GM19467 (cell line): ENCODE measurements at regions not wholly inside any gene's neighbourhood (a gene's known extent, or its start where the extent isn't known, plus 50 kb on each side); places are given as distances from the start of the nearest gene placed in this dataset.

Experiments used
- ATAC-seq: cut with Tn5 transposase; IDR thresholded peaks from one replicate; pipeline ENCODE4 v1.9.1; 2021; ENCODE audit warnings: mild to moderate bottlenecking, moderate library complexity; ENCODE audit not compliant: unreplicated experiment

DNA sequence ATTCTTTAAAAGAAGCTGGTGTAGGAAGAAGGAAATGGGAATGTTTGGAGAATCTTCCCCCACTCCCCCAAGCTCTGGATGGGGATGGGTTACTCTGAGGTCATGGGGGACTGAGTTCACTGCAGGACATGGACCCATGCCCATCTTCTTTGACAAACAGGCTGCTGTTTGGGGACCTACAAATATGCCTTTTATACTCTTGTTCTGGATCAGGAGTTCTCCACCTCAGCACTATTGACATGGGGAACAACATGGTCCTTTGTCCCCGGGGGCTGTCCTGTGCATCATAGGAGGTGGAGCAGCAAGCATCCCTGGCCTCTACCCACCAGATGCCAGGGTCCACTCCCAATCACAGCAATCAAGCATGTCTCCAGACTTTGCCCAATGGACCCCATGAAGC is 365.8 kb upstream of the C1orf174 start:
- no peak for ATAC-seq

DNA sequence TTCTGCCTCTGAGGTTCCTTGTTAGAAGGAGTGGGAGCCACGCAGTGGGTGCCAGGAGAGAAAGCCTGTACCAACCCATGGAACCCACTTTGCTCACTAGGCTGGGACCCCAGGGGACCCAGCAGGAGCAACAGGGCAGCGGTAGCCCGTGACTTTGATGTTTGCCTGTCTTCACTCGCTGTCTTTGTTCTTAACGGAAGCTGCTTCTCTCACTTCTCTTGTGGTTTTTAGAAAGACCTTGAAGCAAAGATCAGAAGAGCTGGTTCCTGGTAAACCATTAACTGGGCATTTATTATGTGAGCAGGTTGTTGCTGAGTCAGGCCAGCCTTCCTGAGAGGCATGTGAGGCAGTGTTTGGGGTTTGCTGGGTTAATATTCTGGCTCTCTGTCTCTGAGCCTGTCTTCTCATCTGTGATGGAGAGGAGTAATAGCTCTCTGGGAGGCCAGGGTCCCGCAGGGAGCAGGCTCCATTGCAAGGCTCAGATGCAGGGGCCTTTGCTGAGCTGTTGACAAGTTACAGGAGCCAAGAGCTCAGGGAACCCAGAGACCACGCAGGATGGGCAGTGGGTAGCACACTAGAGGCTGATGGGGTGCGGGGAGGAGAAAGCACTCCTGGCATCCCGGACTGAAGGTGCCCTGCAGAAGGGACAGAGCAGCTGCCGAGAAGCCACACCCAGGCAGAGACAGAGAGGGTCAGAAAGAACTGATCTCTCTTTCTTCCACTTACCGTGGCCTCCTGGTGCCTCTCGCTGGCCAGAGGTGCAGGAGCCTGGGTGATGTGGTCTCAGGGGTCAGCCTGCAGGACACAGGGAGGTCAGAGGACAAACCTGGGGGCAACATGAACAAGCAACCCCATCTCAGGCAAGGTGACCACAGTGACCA is 367.5 kb upstream of the C1orf174 start:
- ATAC-seq: peak; percentile 91

DNA sequence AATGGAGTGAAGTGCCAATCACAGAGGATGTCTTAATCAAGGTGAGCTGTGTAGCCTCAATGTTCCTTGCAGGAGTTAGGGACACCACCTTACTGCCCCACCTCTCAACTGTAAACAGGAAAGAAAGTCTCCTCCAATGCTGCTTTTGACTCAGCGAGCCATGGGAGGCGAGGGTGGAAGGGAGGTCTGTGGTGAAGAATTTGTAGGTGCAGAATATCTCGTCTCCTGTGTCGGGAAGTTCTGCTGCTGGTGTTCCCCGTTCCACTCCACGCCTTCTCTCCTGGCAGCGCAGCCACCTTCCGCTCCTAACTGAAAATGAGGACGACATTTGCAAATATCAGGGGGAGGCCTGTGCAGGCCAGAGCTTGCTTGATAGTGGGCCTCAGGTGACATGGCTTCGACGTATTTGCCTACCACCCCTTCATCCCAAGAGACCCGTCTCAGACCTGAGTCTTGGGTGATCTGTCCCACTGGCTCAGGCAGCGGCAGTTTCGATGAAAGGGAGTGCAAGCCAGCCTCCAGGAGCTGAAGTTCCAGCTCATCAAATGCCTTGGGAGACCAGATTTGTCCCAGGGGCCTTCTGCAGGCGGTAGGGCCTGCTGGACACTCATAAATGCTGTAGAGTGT is 368.3 kb upstream of the C1orf174 start:
- ATAC-seq: no peak

DNA sequence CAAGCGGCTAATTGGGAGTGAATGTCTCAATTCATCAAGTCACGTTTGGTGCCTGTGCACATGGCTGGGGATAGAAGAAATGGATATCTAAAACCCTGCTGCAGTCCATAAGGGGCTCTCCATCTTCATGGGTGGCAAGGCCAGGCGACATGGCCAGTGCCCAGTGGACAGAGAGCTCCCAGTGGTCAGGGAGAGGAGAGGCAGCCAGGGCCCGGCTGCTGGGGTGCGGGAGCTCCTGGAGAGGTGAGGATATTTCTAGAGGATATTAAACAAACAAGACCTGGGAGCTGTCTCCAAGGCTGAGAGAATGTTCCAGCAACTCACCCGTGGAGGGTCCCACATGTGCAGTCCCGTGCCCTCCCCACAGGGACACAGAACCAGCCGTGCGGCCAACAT is 368.8 kb upstream of the C1orf174 start:
- ATAC-seq: no peak

DNA sequence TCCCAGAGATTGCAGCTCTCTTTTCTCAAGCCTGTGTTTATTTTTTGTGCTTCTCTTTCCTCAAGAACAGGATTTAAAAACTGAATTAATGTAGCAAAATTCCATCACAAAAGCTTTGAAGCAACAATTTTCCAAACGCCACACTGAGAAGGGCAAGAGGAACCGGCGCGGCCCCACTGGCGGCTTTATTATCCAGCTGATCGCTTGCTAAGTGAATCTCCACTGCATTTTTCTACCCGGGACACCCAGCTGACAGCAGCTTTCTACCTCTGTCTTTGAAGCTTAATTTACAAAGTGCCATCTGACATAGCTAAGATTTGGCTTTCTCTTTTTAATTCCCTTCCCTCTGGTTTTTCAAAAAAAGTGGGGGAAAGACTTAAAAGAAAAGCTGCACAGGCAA is 369.3 kb upstream of the C1orf174 start:
- ATAC-seq: no peak

DNA sequence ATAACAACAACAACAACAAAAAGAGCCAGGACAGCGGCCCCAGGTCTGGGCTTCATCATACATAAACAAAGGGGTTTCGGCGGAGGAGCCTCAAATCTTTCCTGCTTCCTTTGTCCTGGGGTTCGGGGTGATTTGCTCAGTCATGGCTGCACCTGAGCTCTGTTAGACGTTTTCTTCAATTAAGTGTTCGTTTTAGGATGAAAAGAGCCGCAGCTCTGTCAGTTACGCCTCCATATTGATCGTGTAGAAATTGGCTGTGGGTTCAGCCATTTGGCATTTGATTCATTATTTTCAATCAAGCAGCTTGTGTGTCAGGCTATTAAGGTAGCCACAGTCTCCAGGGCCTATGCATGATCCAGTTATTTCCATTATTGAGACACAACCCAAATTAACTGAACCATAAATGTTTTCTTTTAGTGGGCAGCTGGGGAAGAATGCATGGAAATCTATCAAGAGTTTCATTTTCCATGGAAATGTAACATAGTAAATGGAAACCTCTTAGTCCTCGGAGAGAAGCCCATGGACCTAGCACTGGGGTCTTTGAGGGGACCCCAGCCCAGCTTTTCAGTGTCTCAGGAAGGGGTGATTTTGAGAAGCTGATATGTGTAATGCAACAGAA is 370.0 kb upstream of the C1orf174 start:
- no peak for ATAC-seq

DNA sequence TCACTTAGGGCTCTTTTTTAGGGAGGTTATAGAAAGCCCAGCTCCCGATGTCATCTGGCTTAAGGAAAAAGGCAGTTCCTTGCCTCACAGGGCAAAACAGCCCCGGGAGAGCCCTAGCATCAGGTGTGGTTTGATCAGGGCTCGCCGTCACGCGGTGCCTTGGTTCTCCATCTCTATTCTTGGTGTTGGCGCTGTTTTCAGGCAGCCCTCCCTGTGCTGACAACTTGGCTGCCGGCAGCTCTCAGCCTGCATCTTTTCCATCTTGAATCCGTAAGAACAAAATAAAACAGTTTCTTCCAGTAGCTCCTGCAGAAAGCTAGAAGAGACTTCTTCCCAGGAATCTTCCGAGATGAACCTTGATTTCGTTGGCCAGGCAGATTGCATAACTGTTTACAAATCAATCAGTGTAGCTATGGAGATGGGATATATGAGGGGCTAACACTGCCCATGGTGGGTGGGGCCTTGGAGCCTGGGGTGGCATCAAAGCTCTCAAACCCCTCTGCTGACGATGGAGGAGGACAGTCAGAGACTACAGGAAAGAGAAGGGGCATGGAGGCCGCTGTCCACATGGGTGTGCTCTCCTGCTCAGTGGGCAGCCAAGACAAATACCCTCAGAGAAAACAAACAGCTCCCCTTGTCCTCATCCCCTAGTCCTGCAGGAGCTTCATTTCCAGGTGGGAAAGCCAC is 370.7 kb upstream of the C1orf174 start:
- no peak for ATAC-seq

DNA sequence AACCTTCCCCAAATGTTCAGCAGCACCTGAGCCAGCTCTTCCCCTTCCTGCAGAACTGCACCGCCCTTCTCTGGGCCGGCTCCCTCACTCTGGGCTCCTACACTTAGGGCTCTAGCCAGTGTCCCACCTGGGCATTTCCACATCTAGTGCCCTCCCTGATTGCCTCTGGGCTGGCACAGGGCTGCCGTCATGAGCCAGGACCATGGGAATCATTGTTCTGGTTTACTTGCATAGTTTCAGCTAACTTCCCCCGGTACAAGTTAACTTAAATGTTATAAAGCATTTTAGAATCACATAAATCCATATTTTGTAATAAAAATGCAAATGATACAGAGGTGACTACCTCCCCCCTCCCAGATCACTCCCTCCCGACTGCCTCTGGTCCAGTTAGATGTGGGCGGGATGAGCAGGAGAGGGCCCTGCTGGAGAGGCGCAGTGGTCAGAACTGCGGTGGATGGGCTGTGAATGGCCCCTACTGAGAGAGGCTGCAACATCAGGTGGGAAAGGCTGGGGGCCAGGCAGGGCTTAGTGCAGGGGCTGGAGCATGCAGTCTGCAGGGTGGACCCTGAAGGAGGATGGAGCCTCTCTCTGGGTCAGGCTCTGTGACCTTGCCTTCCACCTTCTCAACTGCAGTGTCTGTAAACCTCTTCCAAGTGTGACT is 371.4 kb upstream of the C1orf174 start:
- no peak for ATAC-seq

DNA sequence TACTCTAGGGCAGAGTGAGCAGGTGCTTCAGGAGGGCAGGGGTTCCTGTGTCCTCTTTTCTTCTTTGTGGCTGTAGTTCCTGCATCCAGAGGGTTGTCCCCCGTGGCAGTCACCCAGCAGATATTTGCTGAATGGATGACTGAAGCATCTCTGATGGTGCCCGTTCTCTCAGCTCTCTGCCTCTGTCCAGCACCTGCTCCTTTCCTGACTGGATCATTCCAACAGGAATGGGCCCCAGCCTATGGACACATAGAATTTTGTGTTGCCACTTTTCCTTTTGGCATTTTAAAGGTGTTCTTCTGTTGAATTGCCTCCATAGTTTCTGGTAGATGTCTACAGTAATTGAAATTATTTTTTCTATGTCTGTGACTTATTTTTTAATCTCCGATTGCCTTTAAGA is 372.5 kb upstream of the C1orf174 start:
- ATAC-seq: no peak

DNA sequence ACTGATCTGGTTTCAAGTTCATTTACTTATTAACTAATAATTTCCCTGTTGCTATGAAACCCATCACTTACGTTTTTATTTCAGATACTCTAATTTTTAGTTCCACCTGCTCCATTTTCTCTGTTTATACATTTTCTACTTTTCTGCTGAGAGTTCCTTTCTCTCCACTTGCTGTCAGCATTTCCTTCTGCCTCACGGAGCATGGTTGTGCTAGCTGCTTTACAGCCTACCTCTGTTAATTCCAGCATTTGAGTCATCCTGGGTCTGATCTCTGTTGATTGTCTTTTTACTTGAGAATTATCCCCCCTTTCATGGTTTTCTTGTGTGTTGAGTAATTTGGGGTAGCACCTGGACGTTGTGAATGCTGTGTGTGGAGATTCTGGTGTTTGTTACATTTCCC is 373.2 kb upstream of the C1orf174 start:
- ATAC-seq: no peak

DNA sequence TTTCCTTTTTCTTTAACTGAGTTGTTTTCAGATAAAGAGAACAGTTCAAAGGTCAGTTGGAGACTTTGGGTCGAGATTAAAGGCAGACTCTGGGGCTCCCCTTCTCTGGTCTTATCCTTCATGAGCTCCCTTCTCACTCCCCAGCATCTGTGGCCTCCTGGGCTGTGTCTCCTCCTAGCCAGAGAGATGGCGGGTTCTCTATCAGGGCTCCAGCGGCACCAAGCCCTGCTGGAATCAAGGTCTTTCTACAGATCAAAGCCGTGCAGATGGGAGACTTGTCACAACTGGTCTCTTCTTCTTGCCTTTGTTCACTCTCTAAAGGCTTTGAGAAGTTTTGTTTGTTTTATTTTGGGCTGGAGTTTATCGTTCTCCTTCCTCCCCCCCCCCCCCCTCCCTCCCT is 373.7 kb upstream of the C1orf174 start:
- ATAC-seq: no peak

DNA sequence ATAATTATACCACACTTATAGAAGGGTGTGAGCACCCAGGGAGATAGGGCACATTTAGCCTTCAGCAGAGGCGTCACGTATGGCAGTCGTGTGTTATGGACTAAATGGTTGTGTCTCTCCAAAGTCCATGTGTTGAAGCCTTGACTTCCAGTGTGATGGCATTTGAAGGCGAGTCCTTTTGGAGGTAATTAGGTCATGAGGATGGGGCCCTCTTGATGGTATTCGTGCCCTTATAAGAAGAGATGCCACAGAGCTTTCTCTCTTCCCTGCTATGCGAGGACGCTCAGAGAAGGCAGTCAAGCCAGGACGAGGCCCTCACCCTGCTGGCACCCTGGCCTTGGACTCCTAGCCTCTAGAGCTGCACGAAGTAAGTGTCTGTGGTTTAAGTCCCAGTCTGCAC is 375.0 kb upstream of the C1orf174 start:
- no peak for ATAC-seq

DNA sequence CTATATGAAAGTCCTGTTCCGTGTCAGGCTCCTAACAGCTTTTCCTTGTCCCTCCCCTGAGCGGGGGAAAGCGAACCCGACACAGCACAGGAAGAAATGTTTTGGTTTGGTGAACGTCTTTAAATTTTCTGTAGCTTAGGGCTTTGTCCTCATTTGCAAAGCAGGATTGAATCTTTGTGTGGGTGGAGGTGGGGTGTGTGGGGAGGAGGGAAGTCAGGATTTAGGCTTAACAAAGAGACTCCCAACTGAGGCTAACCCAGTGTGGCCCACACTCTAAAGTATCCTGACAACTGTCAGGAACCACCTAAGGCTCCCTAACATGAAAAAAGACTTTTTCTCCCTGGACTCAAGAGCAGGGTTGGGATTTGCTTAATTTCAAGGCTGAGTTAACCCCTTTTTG is 376.2 kb upstream of the C1orf174 start:
- ATAC-seq: no peak

DNA sequence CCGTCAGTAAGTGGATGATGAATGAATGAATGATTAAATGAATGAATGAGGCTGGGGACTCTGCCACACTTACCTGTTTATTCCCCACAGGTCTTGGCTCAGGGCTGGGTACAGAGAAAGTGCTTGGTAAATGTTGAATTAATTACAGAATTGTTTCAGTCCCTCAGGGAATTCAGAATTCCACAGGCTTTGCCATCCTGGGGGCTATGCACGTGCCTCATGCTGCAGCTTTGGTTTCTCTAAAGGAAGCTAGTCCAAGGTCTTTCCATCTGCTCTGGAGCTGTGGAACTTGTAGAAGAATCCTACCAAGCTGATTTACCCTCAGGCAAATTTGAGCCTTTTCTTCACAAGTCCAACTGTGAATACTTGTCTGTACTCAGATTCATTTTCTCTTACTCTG is 376.8 kb upstream of the AJAP1 start:
- no peak for ATAC-seq

DNA sequence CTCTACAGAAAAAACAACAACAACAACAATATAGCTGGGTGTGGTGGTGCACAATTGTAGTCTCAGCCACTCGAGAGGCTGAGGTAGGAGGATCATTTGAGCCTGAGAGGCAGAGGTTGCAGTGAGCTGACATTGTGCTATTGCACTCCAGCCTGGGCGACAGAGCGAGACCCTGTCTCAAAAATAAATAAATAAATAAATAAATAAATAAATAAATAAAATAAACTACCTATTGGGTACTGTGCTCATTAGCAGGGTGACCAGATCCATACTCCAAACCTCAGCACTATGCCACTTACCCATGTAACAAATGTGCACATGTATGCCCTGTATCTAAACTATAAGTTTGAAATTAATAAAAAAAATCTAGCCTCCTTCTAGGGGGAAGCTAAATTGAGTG is 369.4 kb upstream of the AJAP1 start:
- ATAC-seq: no peak

DNA sequence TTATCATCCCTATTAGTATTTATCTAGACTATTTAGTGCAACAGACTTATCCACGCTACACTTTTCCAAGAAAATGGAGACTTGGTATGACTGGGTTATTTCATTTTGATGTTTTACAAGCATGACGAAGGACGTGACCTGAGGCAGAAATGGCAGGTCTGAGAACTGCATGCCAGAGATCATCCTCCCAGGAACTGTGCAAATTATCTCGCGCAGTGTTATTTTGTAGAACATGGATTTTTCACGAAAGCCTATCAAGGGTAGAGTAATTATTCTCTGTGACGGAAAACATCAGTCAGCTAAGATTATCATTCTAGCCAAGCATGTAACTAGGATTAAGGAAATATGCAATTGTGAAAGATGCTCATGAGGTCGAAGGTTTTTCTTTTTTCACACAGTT is 361.5 kb upstream of the AJAP1 start:
- ATAC-seq: no peak

DNA sequence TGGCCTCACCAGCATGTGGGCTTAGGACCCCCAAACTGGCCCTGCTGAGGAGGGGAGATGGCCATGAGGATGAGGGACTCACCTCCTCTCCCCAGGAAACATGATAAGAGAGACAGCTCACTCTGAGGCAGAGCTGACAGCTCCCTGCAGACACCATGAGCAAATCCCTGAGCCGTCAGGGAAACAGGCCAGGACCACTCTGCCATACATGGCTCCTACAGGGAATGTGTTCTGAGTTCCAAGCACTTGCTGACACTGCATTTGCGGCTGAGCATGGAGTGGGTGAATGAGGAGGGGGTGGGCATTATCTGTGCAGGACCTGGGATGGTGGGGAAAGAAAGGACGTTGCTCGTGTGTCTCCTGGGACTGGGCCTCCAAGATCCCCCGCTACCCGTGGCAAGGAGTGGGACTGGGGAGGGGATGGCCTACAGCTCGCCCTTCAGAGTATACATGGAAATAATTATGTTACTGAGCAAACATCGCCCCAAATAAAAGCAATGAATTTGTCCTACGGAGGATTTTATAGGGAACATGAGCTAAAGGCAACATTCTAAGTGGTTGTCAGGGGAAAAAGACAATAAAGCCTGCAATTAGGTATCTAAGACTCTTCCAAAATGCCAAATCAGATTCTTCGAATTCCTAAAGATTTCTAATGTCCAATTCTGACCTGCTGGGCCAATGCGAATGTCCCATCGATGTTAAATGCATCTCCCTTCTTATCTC is 355.9 kb upstream of the AJAP1 start:
- ATAC-seq: no peak

DNA sequence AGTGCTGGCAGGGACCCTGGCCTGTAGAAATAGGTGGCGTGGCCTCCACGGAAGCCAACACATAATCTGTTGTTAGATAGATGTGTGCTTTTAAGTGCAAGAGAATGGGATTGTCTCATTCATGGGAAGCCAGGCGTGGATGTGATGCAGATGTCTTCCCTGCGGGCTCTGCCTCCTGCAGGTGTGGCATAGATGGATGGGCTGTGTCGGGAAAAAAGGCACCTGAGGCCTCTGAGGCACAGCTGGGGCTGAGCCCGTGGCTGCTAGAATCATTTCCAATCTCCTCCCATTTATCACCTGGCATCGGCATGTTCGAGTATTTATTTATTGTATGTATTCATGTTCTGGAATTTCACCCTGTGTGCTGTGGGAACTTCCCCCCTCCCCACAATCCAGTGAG is 353.4 kb upstream of the AJAP1 start:
- no peak for ATAC-seq

DNA sequence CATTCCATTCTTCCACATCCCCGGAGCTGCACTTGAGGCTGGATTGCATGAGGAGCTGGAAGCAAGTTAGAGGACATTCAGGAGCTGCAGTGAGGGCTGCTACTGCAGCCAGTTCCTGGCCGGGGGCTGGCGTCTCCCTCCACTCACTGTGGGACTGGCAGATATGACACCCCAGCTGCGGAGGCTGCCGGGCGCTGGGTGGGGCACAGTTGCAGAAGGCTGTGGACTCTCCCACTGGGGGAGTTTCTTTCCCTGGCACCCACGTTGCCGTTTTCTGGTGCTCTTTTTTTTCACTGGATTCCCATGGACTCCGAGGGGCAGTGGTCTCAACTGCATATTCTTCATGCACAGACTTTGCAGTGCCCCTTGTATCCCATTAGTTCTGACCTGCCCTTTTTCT is 351.1 kb upstream of the AJAP1 start:
- no peak for ATAC-seq

DNA sequence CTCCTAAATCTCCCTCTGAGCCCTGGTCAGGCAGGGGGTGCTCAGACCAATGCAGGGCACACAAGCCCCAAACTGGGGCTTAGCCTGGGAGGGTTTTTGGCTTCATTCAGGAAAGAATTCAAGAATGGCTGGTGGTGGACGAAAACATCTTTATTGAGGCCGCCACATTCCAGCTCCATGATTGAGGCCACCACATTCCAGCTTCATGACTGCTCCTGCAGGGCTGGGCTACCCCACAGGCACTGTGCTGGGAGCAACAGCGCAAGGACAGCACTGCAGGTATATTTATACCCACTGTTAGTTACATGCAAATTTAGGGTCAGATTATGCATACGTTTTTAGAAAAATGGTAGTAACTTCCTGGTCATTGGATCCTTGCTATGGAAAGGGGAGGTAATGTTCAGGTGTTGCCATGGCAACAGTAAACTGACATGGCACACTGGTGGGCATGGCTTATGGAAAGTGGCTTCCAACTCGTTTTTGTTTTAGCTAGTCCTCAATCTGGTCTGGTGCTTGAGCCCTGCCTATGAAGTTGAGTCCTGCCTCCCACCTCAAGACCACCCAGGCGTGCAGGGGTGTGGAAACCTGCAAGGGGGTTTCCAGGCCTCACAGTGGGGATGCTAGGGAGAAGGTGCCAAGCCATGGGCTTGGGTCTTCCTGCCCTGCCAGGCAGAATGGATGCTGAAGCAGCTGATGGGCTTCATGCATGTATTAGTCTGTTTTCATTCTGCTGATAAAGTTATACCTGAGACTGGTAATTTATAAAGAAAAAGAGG is 348.7 kb upstream of the AJAP1 start:
- ATAC-seq: no peak
